Panc1 (cell line): ENCODE measurements at regions not wholly inside any gene's neighbourhood (a gene's known extent, or its start where the extent isn't known, plus 50 kb on each side); places are given as distances from the start of the nearest gene placed in this dataset.

Experiments
- ATAC-seq: fragments of 200-7000 bp; cut with Tn5 transposase; 2 replicates; pipeline ENCODE4 v1.9.1; 2020; ENCODE audit warnings: mild to moderate bottlenecking, moderate library complexity
- BruUV-seq: library from RNA; stranded (reverse); fragments of 400-500 nt; replicated peaks from 2 replicates; lab custom pipeline; 2021; lab: Mats Ljungman, UMichigan
- CTCF ChIA-PET: fragments of 300-600 bp; sonication (Branson Sonifier 250); formaldehyde crosslinking; loops from one replicate; lab custom pipeline; 2022; ENCODE audit warnings: antibody characterized with exemption; lab: Charles Lee
- POLR2A ChIA-PET: fragments of 300-600 bp; sonication (Branson Sonifier 250); formaldehyde crosslinking; loops from one replicate; lab custom pipeline; 2022; ENCODE audit warnings: antibody characterized with exemption; lab: Charles Lee
- DNase-seq: peaks from one replicate; pipeline ENCODE4 v3.0.0-alpha.2; 2010; ENCODE audit warnings: low read depth, low spot score
- H3K27ac ChIP-seq: 2 replicates; pipeline ENCODE4 v1.5.1; 2011; ENCODE audit warnings: mild to moderate bottlenecking, low read length, inconsistent platforms
- H3K27me3 ChIP-seq: fragments of 200-500 bp; sonication (Bioruptor generic); 2 replicates; pipeline ENCODE4 v1.6.0; 2014; ENCODE audit warnings: low read length, inconsistent platforms; ENCODE audit not compliant: control insufficient read depth, insufficient read depth
- H3K36me3 ChIP-seq: fragments of 200-500 bp; sonication (Bioruptor generic); 2 replicates; pipeline ENCODE4 v1.5.1; 2014; ENCODE audit warnings: inconsistent platforms, mild to moderate bottlenecking, low read length, moderate library complexity; ENCODE audit not compliant: control insufficient read depth, insufficient read depth
- H3K4me1 ChIP-seq: 2 replicates; pipeline ENCODE4 v1.5.1; 2011; ENCODE audit warnings: inconsistent platforms, mild to moderate bottlenecking, low read length, moderate library complexity; ENCODE audit not compliant: control insufficient read depth, insufficient read depth
- H3K4me3 ChIP-seq, 2 experiments: 2 replicates each; pipeline ENCODE4 v1.5.1; 2011 to 2012; ENCODE audit warnings: low read depth in 2 of 2, low read length in 2 of 2, mild to moderate bottlenecking in 2 of 2, inconsistent platforms in 1 of 2, moderate library complexity in 1 of 2
- H3K9me3 ChIP-seq: fragments of 200-500 bp; sonication (Bioruptor generic); 2 replicates; pipeline ENCODE4 v1.5.1; 2014; ENCODE audit warnings: low read depth, mild to moderate bottlenecking, inconsistent platforms, low read length, moderate library complexity; ENCODE audit not compliant: control insufficient read depth, insufficient read depth
- CTCF ChIP-seq: fragments of 450-650 bp; IDR thresholded peaks from 2 replicates; pipeline ENCODE4 v1.5.1; 2017; ENCODE audit warnings: mild to moderate bottlenecking
- POLR2AphosphoS5 ChIP-seq: IDR thresholded peaks from 2 replicates; pipeline ENCODE4 v1.6.1; 2012; ENCODE audit warnings: mild to moderate bottlenecking, low read depth, low read length, moderate library complexity
- SIN3A ChIP-seq: IDR thresholded peaks from 2 replicates; pipeline ENCODE4 v1.6.1; 2012; ENCODE audit warnings: low read depth, mild to moderate bottlenecking, low read length, moderate library complexity, borderline replicate concordance; ENCODE audit not compliant: insufficient read depth
- TCF7L2 ChIP-seq: IDR thresholded peaks from 2 replicates; pipeline ENCODE4 v1.6.1; 2011; ENCODE audit warnings: mild to moderate bottlenecking, low read depth, low read length, inconsistent platforms
- in situ Hi-C: cut with HindIII; loops from 2 replicates; pipeline ENCODE4 v1.10.0; 2016; ENCODE audit warnings: low sequenced_read_pairs, low pct_unique_long_range_greater_than_20kb
- intact Hi-C: fragments of 100-400 bp; cut with micrococcal nuclease; formaldehyde crosslinking; loops from one replicate; pipeline ENCODE4 v1.10.0; 2022; ENCODE audit not compliant: unreplicated experiment
- TF ChIP-seq, protein P1 (sequence below), 2 experiments: IDR thresholded peaks; 2 replicates each; pipeline ENCODE4 v1.6.1; 2011 to 2012; ENCODE audit warnings: low read depth in 2 of 2, control low read depth in 1 of 2, low read length in 1 of 2, mild to moderate bottlenecking in 1 of 2, moderate library complexity in 1 of 2; ENCODE audit not compliant: insufficient read depth in 1 of 2

- intact Hi-C loops: no loop called here
- in situ Hi-C loops: no loop called here
Observed at GRCh38 chr12:130076752-130077151, 85.5 kb upstream of the FZD10 start.

DNA sequence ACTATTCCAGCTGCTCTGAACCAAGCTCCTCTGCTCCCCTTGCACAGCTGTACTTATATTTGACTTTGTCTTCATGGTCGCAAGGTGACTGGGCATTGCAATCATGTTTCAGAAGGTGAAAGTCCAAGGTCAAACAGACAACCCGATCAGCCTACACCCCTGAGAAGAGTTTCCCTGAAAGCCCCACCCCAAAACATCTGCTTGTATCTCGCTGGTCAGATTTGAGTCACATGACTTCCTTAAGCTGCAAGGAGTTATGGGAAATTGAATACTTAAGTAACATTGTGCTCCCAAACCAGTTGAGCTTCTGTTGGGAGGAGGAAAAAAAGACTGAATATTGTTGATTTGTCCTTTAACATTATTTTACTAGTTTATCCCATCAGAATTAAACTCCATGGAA is 83.4 kb upstream of the FZD10 start:
- Histone ChIP-seq H3K36me3 (no peaks in the 10 kb centered on the region), H3K4me1 (no peaks in the 10 kb centered on the region), H3K27me3 (peaks cover 5% of the 10 kb centered on the region; the same call in 1 of the 2 replicates), H3K27ac (no peak overlapping the region), H3K9me3 (no peaks in the 10 kb centered on the region), H3K4me3 (no peak overlapping the region)
- ChIA-PET POLR2A (no interaction called here), CTCF (no interaction called here)
- in situ Hi-C loops: no loop called here
- no peak for ATAC-seq
- intact Hi-C loops: no loop called here
- DNase-seq: no peak
- TF ChIP-seq POLR2AphosphoS5: no peak
- BruUV-seq: no TSS peak

More at GRCh38 chr12:130076752-130077151, 85.5 kb upstream of the FZD10 start:
- Histone ChIP-seq H3K27me3 (peaks cover 5% of the 10 kb centered on the region; the same call in 1 of the 2 replicates), H3K4me1 (no peaks in the 10 kb centered on the region), H3K4me3 (no peak overlapping the region), H3K27ac (no peak overlapping the region), H3K36me3 (no peaks in the 10 kb centered on the region), H3K9me3 (no peaks in the 10 kb centered on the region)
- no peak for DNase-seq
- no peak for ATAC-seq
- no peak for TF ChIP-seq TCF7L2
- TF ChIP-seq, protein P1, sequence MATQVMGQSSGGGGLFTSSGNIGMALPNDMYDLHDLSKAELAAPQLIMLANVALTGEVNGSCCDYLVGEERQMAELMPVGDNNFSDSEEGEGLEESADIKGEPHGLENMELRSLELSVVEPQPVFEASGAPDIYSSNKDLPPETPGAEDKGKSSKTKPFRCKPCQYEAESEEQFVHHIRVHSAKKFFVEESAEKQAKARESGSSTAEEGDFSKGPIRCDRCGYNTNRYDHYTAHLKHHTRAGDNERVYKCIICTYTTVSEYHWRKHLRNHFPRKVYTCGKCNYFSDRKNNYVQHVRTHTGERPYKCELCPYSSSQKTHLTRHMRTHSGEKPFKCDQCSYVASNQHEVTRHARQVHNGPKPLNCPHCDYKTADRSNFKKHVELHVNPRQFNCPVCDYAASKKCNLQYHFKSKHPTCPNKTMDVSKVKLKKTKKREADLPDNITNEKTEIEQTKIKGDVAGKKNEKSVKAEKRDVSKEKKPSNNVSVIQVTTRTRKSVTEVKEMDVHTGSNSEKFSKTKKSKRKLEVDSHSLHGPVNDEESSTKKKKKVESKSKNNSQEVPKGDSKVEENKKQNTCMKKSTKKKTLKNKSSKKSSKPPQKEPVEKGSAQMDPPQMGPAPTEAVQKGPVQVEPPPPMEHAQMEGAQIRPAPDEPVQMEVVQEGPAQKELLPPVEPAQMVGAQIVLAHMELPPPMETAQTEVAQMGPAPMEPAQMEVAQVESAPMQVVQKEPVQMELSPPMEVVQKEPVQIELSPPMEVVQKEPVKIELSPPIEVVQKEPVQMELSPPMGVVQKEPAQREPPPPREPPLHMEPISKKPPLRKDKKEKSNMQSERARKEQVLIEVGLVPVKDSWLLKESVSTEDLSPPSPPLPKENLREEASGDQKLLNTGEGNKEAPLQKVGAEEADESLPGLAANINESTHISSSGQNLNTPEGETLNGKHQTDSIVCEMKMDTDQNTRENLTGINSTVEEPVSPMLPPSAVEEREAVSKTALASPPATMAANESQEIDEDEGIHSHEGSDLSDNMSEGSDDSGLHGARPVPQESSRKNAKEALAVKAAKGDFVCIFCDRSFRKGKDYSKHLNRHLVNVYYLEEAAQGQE (IDR thresholded peaks at IDR 0.05; ENCODE audit: insufficient read depth in 1 of 2, low read depth in 2 of 2, low read length in 1 of 2): no peak
- TF ChIP-seq POLR2AphosphoS5: no peak
- POLR2A ChIA-PET: no interaction called here
- CTCF ChIA-PET: no interaction called here
- no TSS peak for BruUV-seq

DNA sequence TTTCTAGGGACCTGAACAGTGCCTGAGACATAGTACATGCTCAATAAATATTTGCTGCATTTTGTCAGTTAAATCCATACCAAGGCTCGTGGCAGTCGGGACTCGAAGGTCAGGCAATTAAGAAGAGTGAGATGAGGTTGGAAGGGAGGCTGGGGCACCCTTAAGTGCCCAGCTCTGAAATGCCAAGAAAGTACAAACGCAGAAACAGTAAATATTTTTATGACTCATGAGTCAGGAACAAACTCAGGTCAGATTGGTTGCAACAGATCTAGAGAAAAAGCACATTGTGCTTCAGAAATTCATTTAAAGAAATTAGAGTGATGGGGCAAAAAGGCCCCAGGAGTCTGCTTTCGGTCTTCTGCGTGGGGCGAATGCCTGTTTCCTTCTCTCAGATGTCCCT is 83.0 kb upstream of the FZD10 start:
- CTCF ChIA-PET: no interaction called here
- BruUV-seq: no TSS peak
- H3K36me3 ChIP-seq: no peaks in the 10 kb centered on the region
- in situ Hi-C loops: no loop called here
- intact Hi-C loops: no loop called here
- H3K27ac ChIP-seq: no peak overlapping the region
- H3K4me3 ChIP-seq: no peak overlapping the region
- H3K4me1 ChIP-seq: no peaks in the 10 kb centered on the region
- no peaks in the 10 kb centered on the region for H3K9me3 ChIP-seq
- POLR2A ChIA-PET: no interaction called here
- ATAC-seq (no peak), DNase-seq (no peak)
- H3K27me3 ChIP-seq: peaks cover 5% of the 10 kb centered on the region; the same call in 1 of the 2 replicates
- TF ChIP-seq, protein P1 (IDR thresholded peaks at IDR 0.05; ENCODE audit: insufficient read depth in 1 of 2, low read depth in 2 of 2, low read length in 1 of 2): no peak
- TF ChIP-seq POLR2AphosphoS5: no peak
- no peak for TF ChIP-seq SIN3A
- no peak for TF ChIP-seq TCF7L2
- no peak for TF ChIP-seq CTCF
